ENCODE measurements at regions not wholly inside any gene's neighbourhood (a gene's known extent, or its start where the extent isn't known, plus 50 kb on each side); places are given as distances from the start of the nearest gene placed in this dataset.

- no peak for DNase-seq
Observed at GRCh38 chr6:74875193-74875592, 330.7 kb downstream of the COL12A1 start.

GRCh38 chr6:74872754-74873476 is 332.9 kb downstream of the COL12A1 start:
- no peak for DNase-seq

GRCh38 chr6:74871757-74872156 is 334.1 kb downstream of the COL12A1 start:
- DNase-seq: no peak

- DNase-seq: no peak
Observed at GRCh38 chr6:74870403-74870802, 335.4 kb downstream of the COL12A1 start.

GRCh38 chr6:74867291-74867690 is 338.6 kb downstream of the COL12A1 start:
- DNase-seq: no peak

- no peak for DNase-seq
Observed at GRCh38 chr6:74863968-74864367, 341.9 kb downstream of the COL12A1 start.

- no peak for DNase-seq
Observed at GRCh38 chr6:74860456-74860855, 345.4 kb downstream of the COL12A1 start.

- no peak for DNase-seq
Observed at GRCh38 chr6:74857157-74857556, 348.7 kb downstream of the COL12A1 start.

GRCh38 chr6:74853991-74854390 is 351.9 kb downstream of the COL12A1 start:
- no peak for DNase-seq

- DNase-seq: no peak
Observed at GRCh38 chr6:74851596-74851995, 354.3 kb downstream of the COL12A1 start.

- DNase-seq: no peak
Observed at GRCh38 chr6:74840953-74841352, 364.9 kb downstream of the COL12A1 start.

- no peak for DNase-seq
Observed at GRCh38 chr6:74834967-74835366, 370.9 kb downstream of the COL12A1 start.

- DNase-seq: no peak
Observed at GRCh38 chr6:74826263-74826662, 379.6 kb downstream of the COL12A1 start.

- DNase-seq: no peak
Observed at GRCh38 chr6:74814440-74814839, 391.4 kb downstream of the COL12A1 start.

GRCh38 chr6:74807674-74808073 is 398.2 kb downstream of the COL12A1 start:
- no peak for DNase-seq

GRCh38 chr6:74805916-74806696 is 399.7 kb downstream of the COL12A1 start:
- peak; percentile 41 for DNase-seq

- DNase-seq: no peak
Observed at GRCh38 chr6:74798302-74798701, 407.6 kb downstream of the COL12A1 start.

GRCh38 chr6:74785236-74785635 is 420.6 kb downstream of the COL12A1 start:
- no peak for DNase-seq

- no peak for DNase-seq
Observed at GRCh38 chr6:74782346-74782745, 423.5 kb downstream of the COL12A1 start.

- DNase-seq: no peak
Observed at GRCh38 chr6:74780831-74781230, 425.0 kb downstream of the COL12A1 start.

GRCh38 chr6:74768738-74769137 is 437.1 kb downstream of the COL12A1 start:
- DNase-seq: no peak

- DNase-seq: no peak
Observed at GRCh38 chr6:74768120-74768519, 437.7 kb downstream of the COL12A1 start.

- DNase-seq: no peak
Observed at GRCh38 chr6:74765486-74765885, 440.4 kb downstream of the COL12A1 start.

- DNase-seq: no peak
Observed at GRCh38 chr6:74764486-74764885, 441.4 kb downstream of the COL12A1 start.
